ENCODE measurements at regions not wholly inside any gene's neighbourhood (a gene's known extent, or its start where the extent isn't known, plus 50 kb on each side); places are given as distances from the start of the nearest gene placed in this dataset.

DNA sequence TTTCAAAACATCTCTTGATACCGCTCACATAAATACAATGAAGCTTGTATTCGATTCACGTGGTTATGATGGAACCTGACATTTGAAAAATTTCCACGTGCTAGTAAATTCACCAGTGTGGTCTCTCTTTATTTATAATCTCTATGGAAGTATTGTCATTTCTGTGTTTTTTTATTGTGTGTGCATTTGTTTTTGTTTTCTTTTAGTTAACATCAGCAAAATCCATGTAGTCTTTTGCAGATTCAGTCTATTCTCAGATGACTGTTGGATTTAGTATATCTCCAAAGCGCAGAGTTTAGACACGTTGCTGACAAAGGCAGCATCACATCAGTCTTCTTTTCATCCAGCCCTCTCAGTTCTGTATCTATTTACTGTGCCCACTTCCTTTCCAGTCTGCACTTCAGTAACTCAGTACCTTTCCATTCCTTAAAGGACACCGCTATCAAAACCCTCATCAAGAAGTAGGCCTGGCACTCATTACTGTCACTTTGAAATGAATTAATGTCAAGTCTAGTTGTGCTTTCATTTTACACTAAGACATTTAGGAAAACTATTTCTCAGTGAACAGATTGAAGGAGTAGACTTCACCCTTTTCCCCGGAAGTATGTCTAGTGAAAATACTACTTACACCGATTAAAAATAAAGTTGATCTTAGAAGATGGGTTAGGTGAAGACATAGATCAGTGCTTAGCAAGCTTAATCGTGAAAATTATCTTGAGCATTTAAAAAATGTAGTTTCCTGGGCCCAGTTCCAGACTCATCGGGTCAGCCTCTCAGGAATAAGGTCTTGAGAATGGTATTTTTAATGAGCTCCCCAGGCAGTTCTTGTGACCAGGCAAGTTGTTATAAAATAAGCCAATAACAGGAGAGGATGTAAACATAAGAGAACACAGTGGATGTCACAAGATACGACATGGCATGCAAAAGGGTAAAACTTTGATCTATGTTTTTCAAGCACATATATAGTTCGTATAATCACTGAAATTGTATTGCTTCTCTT lies 506.8 kb upstream of the ZEB2 start (continued):
- TF ChIP-seq, protein P1, sequence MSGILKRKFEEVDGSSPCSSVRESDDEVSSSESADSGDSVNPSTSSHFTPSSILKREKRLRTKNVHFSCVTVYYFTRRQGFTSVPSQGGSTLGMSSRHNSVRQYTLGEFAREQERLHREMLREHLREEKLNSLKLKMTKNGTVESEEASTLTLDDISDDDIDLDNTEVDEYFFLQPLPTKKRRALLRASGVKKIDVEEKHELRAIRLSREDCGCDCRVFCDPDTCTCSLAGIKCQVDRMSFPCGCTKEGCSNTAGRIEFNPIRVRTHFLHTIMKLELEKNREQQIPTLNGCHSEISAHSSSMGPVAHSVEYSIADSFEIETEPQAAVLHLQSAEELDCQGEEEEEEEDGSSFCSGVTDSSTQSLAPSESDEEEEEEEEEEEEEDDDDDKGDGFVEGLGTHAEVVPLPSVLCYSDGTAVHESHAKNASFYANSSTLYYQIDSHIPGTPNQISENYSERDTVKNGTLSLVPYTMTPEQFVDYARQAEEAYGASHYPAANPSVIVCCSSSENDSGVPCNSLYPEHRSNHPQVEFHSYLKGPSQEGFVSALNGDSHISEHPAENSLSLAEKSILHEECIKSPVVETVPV (CRISPR knock-in tag; IDR thresholded peaks at IDR 0.05): no peak

GRCh38 chr2:145025382-145025781 lies 505.5 kb upstream of the ZEB2 start:
- TF ChIP-seq ZFP30 (CRISPR knock-in tag; IDR thresholded peaks at IDR 0.05): no peak
- TF ChIP-seq TCF4 (CRISPR knock-in tag; IDR thresholded peaks at IDR 0.05; ENCODE audit: borderline replicate concordance): no peak
- no peak for TF ChIP-seq ISL1 (CRISPR knock-in tag; IDR thresholded peaks at IDR 0.05)
- TF ChIP-seq, protein P2, sequence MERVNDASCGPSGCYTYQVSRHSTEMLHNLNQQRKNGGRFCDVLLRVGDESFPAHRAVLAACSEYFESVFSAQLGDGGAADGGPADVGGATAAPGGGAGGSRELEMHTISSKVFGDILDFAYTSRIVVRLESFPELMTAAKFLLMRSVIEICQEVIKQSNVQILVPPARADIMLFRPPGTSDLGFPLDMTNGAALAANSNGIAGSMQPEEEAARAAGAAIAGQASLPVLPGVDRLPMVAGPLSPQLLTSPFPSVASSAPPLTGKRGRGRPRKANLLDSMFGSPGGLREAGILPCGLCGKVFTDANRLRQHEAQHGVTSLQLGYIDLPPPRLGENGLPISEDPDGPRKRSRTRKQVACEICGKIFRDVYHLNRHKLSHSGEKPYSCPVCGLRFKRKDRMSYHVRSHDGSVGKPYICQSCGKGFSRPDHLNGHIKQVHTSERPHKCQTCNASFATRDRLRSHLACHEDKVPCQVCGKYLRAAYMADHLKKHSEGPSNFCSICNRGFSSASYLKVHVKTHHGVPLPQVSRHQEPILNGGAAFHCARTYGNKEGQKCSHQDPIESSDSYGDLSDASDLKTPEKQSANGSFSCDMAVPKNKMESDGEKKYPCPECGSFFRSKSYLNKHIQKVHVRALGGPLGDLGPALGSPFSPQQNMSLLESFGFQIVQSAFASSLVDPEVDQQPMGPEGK (CRISPR knock-in tag; IDR thresholded peaks at IDR 0.05; ENCODE audit: borderline replicate concordance): no peak
- no peak for TF ChIP-seq ZFP3 (CRISPR knock-in tag; IDR thresholded peaks at IDR 0.05)
- no peak for TF ChIP-seq GLIS3 (CRISPR knock-in tag; IDR thresholded peaks at IDR 0.05)
- TF ChIP-seq ARNTL (CRISPR knock-in tag; IDR thresholded peaks at IDR 0.05; ENCODE audit: borderline replicate concordance, low read depth): no peak
- no peak for TF ChIP-seq OSR1 (CRISPR knock-in tag; IDR thresholded peaks at IDR 0.05)
- ATAC-seq: no peak

GRCh38 chr2:145023334-145023934 lies 503.5 kb upstream of the ZEB2 start:
- TF ChIP-seq TSHZ2 (CRISPR knock-in tag; IDR thresholded peaks at IDR 0.05) (no peak), BACH2 (CRISPR knock-in tag; IDR thresholded peaks at IDR 0.05; ENCODE audit: borderline replicate concordance) (no peak), ZNF8 (CRISPR knock-in tag; IDR thresholded peaks at IDR 0.05) (no peak), RARB (CRISPR knock-in tag; IDR thresholded peaks at IDR 0.05) (no peak), GLIS3 (CRISPR knock-in tag; IDR thresholded peaks at IDR 0.05) (no peak), ZFP30 (CRISPR knock-in tag; IDR thresholded peaks at IDR 0.05) (no peak), ZC3H10 (CRISPR knock-in tag; IDR thresholded peaks at IDR 0.05) (no peak), TOX (CRISPR knock-in tag; IDR thresholded peaks at IDR 0.05; ENCODE audit: borderline replicate concordance) (no peak), TCF4 (CRISPR knock-in tag; IDR thresholded peaks at IDR 0.05; ENCODE audit: borderline replicate concordance) (no peak), ARNTL (CRISPR knock-in tag; IDR thresholded peaks at IDR 0.05; ENCODE audit: borderline replicate concordance, low read depth) (no peak), ESRRG (CRISPR knock-in tag; IDR thresholded peaks at IDR 0.05) (no peak), PPARA (CRISPR knock-in tag; IDR thresholded peaks at IDR 0.05; ENCODE audit: borderline replicate concordance) (no peak), ZNF565 (CRISPR knock-in tag; conservative IDR thresholded peaks at IDR 0.05; ENCODE audit: low read depth) (no peak), ZNF70 (CRISPR knock-in tag; IDR thresholded peaks at IDR 0.05) (no peak)
- TF ChIP-seq, protein P3, sequence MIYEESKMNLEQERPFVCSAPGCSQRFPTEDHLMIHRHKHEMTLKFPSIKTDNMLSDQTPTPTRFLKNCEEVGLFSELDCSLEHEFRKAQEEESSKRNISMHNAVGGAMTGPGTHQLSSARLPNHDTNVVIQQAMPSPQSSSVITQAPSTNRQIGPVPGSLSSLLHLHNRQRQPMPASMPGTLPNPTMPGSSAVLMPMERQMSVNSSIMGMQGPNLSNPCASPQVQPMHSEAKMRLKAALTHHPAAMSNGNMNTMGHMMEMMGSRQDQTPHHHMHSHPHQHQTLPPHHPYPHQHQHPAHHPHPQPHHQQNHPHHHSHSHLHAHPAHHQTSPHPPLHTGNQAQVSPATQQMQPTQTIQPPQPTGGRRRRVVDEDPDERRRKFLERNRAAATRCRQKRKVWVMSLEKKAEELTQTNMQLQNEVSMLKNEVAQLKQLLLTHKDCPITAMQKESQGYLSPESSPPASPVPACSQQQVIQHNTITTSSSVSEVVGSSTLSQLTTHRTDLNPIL (CRISPR knock-in tag; IDR thresholded peaks at IDR 0.05; ENCODE audit: low read depth): no peak
- TF ChIP-seq, protein P4, sequence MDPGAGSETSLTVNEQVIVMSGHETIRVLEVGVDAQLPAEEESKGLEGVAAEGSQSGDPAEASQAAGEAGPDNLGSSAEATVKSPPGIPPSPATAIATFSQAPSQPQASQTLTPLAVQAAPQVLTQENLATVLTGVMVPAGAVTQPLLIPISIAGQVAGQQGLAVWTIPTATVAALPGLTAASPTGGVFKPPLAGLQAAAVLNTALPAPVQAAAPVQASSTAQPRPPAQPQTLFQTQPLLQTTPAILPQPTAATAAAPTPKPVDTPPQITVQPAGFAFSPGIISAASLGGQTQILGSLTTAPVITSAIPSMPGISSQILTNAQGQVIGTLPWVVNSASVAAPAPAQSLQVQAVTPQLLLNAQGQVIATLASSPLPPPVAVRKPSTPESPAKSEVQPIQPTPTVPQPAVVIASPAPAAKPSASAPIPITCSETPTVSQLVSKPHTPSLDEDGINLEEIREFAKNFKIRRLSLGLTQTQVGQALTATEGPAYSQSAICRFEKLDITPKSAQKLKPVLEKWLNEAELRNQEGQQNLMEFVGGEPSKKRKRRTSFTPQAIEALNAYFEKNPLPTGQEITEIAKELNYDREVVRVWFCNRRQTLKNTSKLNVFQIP (CRISPR knock-in tag; IDR thresholded peaks at IDR 0.05; ENCODE audit: borderline replicate concordance, low read depth): no peak
- TF ChIP-seq, protein P2 (CRISPR knock-in tag; IDR thresholded peaks at IDR 0.05; ENCODE audit: borderline replicate concordance): no peak
- ATAC-seq: peak; percentile 6; the same call in 1 of the 3 replicates
